Spleen (tissue), 7 donors: ENCODE measurements at regions not wholly inside any gene's neighbourhood (a gene's known extent, or its start where the extent isn't known, plus 50 kb on each side); places are given as distances from the start of the nearest gene placed in this dataset.

ENCODE experiments used
- CTCF ChIP-seq, 11 experiments: fragments of 200-600 bp in 7 of 11; fragments of 450-650 bp in 4 of 11; sonication (generic) in 4 of 11; IDR thresholded peaks in 8 of 11; conservative IDR thresholded peaks in 3 of 11; 1 replicate in 7 of 11; 2 replicates in 4 of 11; pipeline versions ENCODE4 v1.4.0 to v1.8.0; 2016 to 2021; ENCODE audit warnings: antibody characterized with exemption in 11 of 11, inconsistent platforms in 4 of 11, mild to moderate bottlenecking in 1 of 11
- POLR2A ChIP-seq, 3 donors: fragments of 450-650 bp; IDR thresholded peaks; one replicate each; pipeline ENCODE4 v1.5.1; 2017; ENCODE audit warnings: antibody characterized with exemption in 3 of 3, mild to moderate bottlenecking in 1 of 3
- POLR2AphosphoS5 ChIP-seq, 3 donors: sonication (generic); formaldehyde crosslinking; IDR thresholded peaks; one replicate each; pipeline ENCODE4 v1.5.1; 2017; ENCODE audit warnings: antibody characterized with exemption in 3 of 3
- donor health status: DM: no; HTN: no; CAD: no; lungs with moderate emphysema.
- donor health status: DM: no; HTN: no; CAD: no.
- donor health status: DM: no; HTN: no; CAD: no.

GRCh38 chr5:98158440-98158839, 615.0 kb upstream of the RGMB start:
- no peak for TF ChIP-seq CTCF (IDR thresholded peaks at IDR 0.05 in 8 of 11, conservative IDR thresholded peaks at IDR 0.05 in 3 of 11)
- TF ChIP-seq POLR2AphosphoS5 (IDR thresholded peaks at IDR 0.05), result no peak
- TF ChIP-seq POLR2A (IDR thresholded peaks at IDR 0.05), result no peak
